Head of caudate nucleus (tissue), 42 donors: ENCODE measurements at regions not wholly inside any gene's neighbourhood (a gene's known extent, or its start where the extent isn't known, plus 50 kb on each side); places are given as distances from the start of the nearest gene placed in this dataset.

Experiments
- DNase-seq, 42 donors: peaks; one replicate each; pipeline versions ENCODE4 v3.0.0 to v3.0.0-alpha.2; 2020 to 2021; ENCODE audit warnings: mixed read lengths in 7 of 42
- intact Hi-C: fragments of 100-400 bp; cut with DNase I; formaldehyde crosslinking; loops from one replicate; pipeline ENCODE4 v1.15.0; 2022

GRCh38 chr9:86802900-86803673 lies 144.2 kb downstream of the GAS1 start:
- intact Hi-C loops, result no loop called here
- DNase-seq, result no peak

- intact Hi-C loops, result no loop called here
- DNase-seq, result no peak
Observed at GRCh38 chr9:86801246-86801645, 146.1 kb downstream of the GAS1 start.

GRCh38 chr9:86800681-86801080 lies 146.6 kb downstream of the GAS1 start:
- intact Hi-C loops, result no loop called here
- DNase-seq, result no peak

- intact Hi-C loops, result no loop called here
- DNase-seq, result no peak
Observed at GRCh38 chr9:86798966-86799365, 148.3 kb downstream of the GAS1 start.

- intact Hi-C loops, result no loop called here
- no peak for DNase-seq
Observed at GRCh38 chr9:86796666-86797065, 150.6 kb downstream of the GAS1 start.

GRCh38 chr9:86795823-86796553 lies 151.3 kb downstream of the GAS1 start:
- intact Hi-C loops, result no loop called here
- DNase-seq, result no peak

GRCh38 chr9:86795047-86795442 lies 152.3 kb downstream of the GAS1 start:
- intact Hi-C loops, result no loop called here
- DNase-seq, result no peak

- peak in 9 of 42 donors; percentile 15 to 66 (median 33) for DNase-seq
- intact Hi-C loops, result no loop called here
Observed at GRCh38 chr9:86794391-86795046, 152.8 kb downstream of the GAS1 start.

- intact Hi-C loops, result no loop called here
- DNase-seq, result no peak
Observed at GRCh38 chr9:86792136-86792535, 155.2 kb downstream of the GAS1 start.

GRCh38 chr9:86790805-86791204 lies 156.5 kb downstream of the GAS1 start:
- DNase-seq, result no peak
- intact Hi-C loops, result no loop called here

GRCh38 chr9:86788456-86788855 lies 158.8 kb downstream of the GAS1 start:
- DNase-seq, result peak in 2 of 42 donors; percentile 32 to 43
- intact Hi-C loops, result no loop called here

GRCh38 chr9:86783884-86784283 lies 163.4 kb downstream of the GAS1 start:
- no peak for DNase-seq
- intact Hi-C loops, result no loop called here

GRCh38 chr9:86782831-86783230 lies 164.5 kb downstream of the GAS1 start:
- intact Hi-C loops, result no loop called here
- DNase-seq, result no peak

- DNase-seq, result no peak
- intact Hi-C loops, result no loop called here
Observed at GRCh38 chr9:86778761-86779160, 168.5 kb downstream of the GAS1 start.

GRCh38 chr9:86775718-86776117 lies 171.6 kb downstream of the GAS1 start:
- intact Hi-C loops, result no loop called here

GRCh38 chr9:86774116-86774515 lies 173.2 kb downstream of the GAS1 start:
- intact Hi-C loops, result no loop called here
- no peak for DNase-seq

More at GRCh38 chr9:86775718-86776117, 171.6 kb downstream of the GAS1 start:
- no peak for DNase-seq

GRCh38 chr9:86773422-86773945 lies 173.8 kb downstream of the GAS1 start:
- intact Hi-C loops, result no loop called here

GRCh38 chr9:86772635-86772993 lies 174.7 kb downstream of the GAS1 start:
- intact Hi-C loops, result no loop called here
- DNase-seq, result no peak

More at GRCh38 chr9:86773422-86773945, 173.8 kb downstream of the GAS1 start:
- no peak for DNase-seq

GRCh38 chr9:86771941-86772634 lies 175.2 kb downstream of the GAS1 start:
- no peak for DNase-seq
- intact Hi-C loops, result no loop called here
